ENCODE measurements at regions not wholly inside any gene's neighbourhood (a gene's known extent, or its start where the extent isn't known, plus 50 kb on each side); places are given as distances from the start of the nearest gene placed in this dataset.

- TF ChIP-seq CTCF (IDR thresholded peaks at IDR 0.05) (no peak), POLR2A (IDR thresholded peaks at IDR 0.05) (no peak), EP300 (IDR thresholded peaks at IDR 0.05) (no peak)
Observed at GRCh38 chr16:13680021-13680889, 239.7 kb upstream of the ERCC4 start.
